Endothelial cell (in vitro differentiated cells): ENCODE measurements at regions not wholly inside any gene's neighbourhood (a gene's known extent, or its start where the extent isn't known, plus 50 kb on each side); places are given as distances from the start of the nearest gene placed in this dataset.
"Not testable (repeated sequence)": the region's sequence is repeated elsewhere in the genome, so short reads cannot be mapped to it uniquely, and the experiment has no call there.

Experiments
- DNase-seq: peaks from one replicate; pipeline ENCODE4 v3.0.0; 2021; ENCODE audit warnings: low spot score
- H3K27ac Mint-ChIP-seq: one replicate; pipeline ENCODE4 v1.8.0; 2021; ENCODE audit warnings: mixed read lengths, inconsistent platforms; ENCODE audit not compliant: unreplicated experiment
- H3K27me3 Mint-ChIP-seq: one replicate; pipeline ENCODE4 v1.8.0; 2021; ENCODE audit warnings: mild to moderate bottlenecking, moderate library complexity, mixed read lengths, inconsistent platforms; ENCODE audit not compliant: unreplicated experiment
- H3K36me3 Mint-ChIP-seq: one replicate; pipeline ENCODE4 v1.8.0; 2021; ENCODE audit warnings: mild to moderate bottlenecking, low read depth, mixed read lengths, inconsistent platforms; ENCODE audit not compliant: unreplicated experiment
- H3K4me1 Mint-ChIP-seq: one replicate; pipeline ENCODE4 v1.8.0; 2021; ENCODE audit warnings: mild to moderate bottlenecking, mixed read lengths, inconsistent platforms; ENCODE audit not compliant: unreplicated experiment
- H3K4me3 Mint-ChIP-seq: one replicate; pipeline ENCODE4 v1.8.0; 2021; ENCODE audit warnings: mild to moderate bottlenecking, mixed read lengths, inconsistent platforms; ENCODE audit not compliant: unreplicated experiment
- H3K9me3 Mint-ChIP-seq: one replicate; pipeline ENCODE4 v1.8.0; 2021; ENCODE audit warnings: mixed read lengths, inconsistent platforms; ENCODE audit not compliant: unreplicated experiment
- CTCF ChIP-seq: fragments of 200-600 bp; sonication (generic); IDR thresholded peaks from one replicate; pipeline ENCODE4 v1.5.0; 2021; ENCODE audit warnings: antibody characterized with exemption; ENCODE audit not compliant: unreplicated experiment

DNA sequence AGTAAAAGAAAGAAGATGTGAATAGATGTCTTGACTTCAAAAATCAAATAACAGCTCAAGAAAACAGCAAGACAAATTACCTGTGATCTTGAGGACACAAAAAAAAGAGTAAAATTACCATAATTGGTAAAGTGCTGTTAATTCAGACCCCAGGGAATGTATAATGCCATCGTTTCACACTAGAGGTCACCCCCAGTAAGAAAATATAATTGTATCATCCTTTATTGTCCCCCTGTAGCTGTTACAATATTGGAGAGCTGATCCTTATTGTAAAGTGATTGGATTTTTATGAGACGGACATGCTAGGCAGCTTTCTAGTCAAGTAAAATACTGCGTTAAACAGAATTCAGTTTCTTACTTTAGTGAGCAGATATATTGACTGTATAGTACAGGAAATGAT is 377.0 kb downstream of the TLE1 start:
- peaks cover 8% of the 10 kb centered on the region for H3K9me3 Mint-ChIP-seq
- DNase-seq = no peak

GRCh38 chr9:81308404-81308803 is 380.9 kb downstream of the TLE1 start:
- Mint-ChIP-seq H3K27ac (no peak overlapping the region), H3K36me3 (no peaks in the 10 kb centered on the region), H3K9me3 (no peaks in the 10 kb centered on the region), H3K4me3 (no peak overlapping the region), H3K4me1 (no peaks in the 10 kb centered on the region), H3K27me3 (peaks cover 2% of the 10 kb centered on the region)
- no peak for TF ChIP-seq CTCF
- DNase-seq = no peak

More for the DNA sequence above, 377.0 kb downstream of the TLE1 start:
- Mint-ChIP-seq H3K27me3 (peaks cover 2% of the 10 kb centered on the region), H3K4me3 (no peak overlapping the region), H3K27ac (no peak overlapping the region), H3K4me1 (no peaks in the 10 kb centered on the region), H3K36me3 (no peaks in the 10 kb centered on the region)
- no peak for TF ChIP-seq CTCF

DNA sequence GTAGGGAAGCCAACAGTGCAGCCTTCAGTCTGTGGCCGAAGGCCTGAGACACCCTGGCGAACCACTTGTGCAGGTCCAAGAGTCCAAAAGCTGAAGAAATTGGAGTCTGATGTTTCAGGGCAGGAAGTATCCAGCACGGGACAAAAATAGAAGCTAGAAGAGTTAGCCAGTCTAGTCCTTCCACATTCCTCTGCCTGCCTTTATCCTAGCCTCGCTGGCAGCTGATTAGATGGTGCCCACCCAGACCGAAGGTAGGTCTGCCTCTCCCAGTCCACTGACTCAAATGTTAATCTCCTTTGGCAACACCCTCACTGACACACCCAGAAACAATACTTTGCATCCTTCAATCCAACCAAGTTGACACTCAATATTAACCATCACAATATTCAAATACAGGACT is 381.6 kb downstream of the TLE1 start:
- not testable (repeated sequence) for H3K4me1 Mint-ChIP-seq, H3K27ac Mint-ChIP-seq, H3K4me3 Mint-ChIP-seq, H3K27me3 Mint-ChIP-seq, DNase-seq, H3K9me3 Mint-ChIP-seq, H3K36me3 Mint-ChIP-seq

GRCh38 chr9:81305561-81306182 is 383.7 kb downstream of the TLE1 start:
- Mint-ChIP-seq H3K27me3 (peaks cover 2% of the 10 kb centered on the region), H3K9me3 (no peaks in the 10 kb centered on the region), H3K36me3 (no peaks in the 10 kb centered on the region), H3K4me1 (no peaks in the 10 kb centered on the region), H3K27ac (no peak overlapping the region), H3K4me3 (no peak overlapping the region)
- no peak for DNase-seq
- TF ChIP-seq CTCF = no peak

DNA sequence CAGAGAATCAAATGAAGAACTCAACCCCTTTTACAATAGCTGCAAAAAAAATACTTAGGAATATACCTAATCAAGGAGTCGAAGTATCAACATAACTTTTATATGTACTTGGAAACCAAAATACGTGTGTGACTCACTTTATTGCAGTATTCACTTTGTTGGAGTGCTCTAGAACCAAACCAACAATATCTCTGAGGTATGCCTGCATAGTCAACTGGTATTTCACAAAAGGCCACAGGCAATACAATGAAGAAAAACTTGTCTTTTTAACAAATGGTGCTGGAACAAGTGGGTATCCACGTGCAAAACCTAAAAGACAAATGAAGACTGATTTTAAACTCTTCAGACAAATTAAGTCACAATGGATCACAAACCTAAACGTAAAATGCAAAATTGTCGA is 385.7 kb downstream of the TLE1 start:
- Mint-ChIP-seq H3K4me3 (no peak overlapping the region), H3K36me3 (no peaks in the 10 kb centered on the region), H3K27me3 (no peaks in the 10 kb centered on the region), H3K27ac (no peak overlapping the region), H3K4me1 (no peaks in the 10 kb centered on the region), H3K9me3 (no peaks in the 10 kb centered on the region)
- no peak for TF ChIP-seq CTCF
- no peak for DNase-seq
